ENCODE measurements at regions not wholly inside any gene's neighbourhood (a gene's known extent, or its start where the extent isn't known, plus 50 kb on each side); places are given as distances from the start of the nearest gene placed in this dataset.
A peak's percentile ranks its signal among the peaks of the same experiment; 100 is the strongest.

DNA sequence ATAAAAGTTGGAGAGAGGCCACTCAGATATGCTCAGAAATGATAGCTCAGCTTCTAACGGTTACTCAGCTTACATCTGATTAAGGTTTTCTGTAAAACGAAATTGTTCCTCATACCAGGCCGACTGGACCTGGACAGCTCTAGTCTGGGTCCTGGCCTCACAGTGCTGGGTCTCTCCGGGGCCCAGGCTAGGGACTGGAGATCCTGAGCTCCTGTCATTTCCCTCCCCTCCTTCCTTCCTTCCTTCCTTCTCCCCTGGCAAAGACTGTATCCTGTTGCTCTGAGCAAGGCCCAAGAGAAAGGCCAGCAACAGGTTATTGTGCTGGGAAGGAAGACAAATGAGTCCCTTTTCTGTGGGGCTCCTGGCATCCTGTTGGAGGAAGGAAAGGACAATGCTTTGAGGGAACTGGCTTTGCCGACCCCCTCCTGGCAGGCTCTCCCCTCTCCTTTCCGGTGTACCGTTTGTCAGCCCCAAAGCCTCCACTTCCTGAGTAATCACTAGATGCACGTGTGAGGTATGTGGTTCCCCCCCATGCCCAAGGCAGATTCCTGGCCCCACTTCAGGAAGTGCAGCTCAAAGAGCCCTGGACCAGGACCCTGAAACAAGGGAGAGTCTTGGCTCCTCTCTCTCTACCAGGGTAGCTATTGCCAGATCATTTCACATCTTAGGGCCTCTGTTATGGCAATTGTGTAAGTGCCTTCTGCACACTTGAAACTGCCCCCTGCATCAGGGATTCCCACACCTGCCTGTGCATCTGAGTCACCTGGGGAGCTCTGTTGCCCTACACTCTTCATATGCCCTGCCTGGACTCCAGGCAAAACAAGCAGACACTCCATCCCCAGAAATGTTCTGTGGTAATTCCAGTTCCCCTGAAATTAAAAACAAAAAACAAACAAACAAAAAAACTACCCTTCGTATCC, 212.7 kb upstream of the FGGY start:
- in situ Hi-C loops (cut with HindIII; ENCODE audit: low sequenced_read_pairs) = no loop called here
- DNase-seq (ENCODE audit: low spot score) = no peak

DNA sequence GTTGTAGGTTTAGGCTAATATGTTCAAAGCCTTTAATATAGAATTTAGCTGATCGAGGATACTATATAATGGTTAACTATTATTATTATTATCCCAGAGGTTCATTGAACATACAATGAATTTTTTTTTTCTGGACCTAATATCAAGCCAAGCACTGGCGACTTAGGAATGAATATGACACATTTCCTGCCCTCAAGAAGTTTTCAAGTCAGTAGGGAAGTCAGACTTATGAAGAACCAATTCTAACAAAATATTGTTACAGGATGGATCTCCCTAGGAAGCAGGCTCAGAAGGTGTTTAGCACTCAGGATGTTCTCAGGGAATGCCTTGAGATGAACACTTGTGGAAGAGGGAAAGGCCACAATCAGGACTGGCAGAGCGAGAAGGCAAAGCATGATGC, 211.8 kb upstream of the FGGY start:
- no peak for DNase-seq (ENCODE audit: low spot score)
- in situ Hi-C loops (cut with HindIII; ENCODE audit: low sequenced_read_pairs) = no loop called here

DNA sequence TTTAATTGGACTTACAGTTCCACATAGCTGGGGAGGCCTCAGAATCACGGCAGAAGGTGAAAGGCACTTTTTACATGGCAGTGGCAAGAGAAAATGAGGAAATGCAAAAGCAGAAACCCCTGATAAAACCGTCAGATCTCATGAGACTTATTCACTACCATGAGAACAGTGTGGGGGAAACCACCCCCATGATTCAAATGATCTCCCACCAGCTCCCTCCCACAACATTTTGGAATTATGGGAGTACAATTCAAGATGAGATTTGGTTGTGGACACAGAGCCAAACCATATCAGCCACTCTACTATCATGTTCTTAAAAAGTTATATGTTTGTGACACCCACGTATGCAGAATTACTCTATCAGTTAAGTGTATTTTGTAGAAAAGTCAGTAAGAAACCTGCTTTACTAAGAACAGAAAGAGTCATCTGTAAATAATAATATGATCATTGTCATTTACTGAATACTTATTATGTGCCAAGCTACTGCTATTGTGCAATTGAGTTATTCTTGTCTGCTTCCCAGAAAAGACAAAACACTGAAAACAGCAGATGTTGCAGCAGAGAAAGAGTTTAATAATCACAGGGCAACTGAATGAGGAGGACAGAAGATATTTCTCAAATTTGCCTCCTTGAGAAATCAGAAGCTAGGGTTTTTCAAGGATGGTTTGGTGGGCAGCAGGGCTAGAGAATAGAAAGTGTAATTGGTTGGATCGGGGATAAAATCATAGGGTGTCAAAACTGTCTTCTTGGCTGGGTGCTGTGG, 207.7 kb upstream of the FGGY start:
- no peak for DNase-seq (ENCODE audit: low spot score)
- in situ Hi-C loops (cut with HindIII; ENCODE audit: low sequenced_read_pairs) = no loop called here

DNA sequence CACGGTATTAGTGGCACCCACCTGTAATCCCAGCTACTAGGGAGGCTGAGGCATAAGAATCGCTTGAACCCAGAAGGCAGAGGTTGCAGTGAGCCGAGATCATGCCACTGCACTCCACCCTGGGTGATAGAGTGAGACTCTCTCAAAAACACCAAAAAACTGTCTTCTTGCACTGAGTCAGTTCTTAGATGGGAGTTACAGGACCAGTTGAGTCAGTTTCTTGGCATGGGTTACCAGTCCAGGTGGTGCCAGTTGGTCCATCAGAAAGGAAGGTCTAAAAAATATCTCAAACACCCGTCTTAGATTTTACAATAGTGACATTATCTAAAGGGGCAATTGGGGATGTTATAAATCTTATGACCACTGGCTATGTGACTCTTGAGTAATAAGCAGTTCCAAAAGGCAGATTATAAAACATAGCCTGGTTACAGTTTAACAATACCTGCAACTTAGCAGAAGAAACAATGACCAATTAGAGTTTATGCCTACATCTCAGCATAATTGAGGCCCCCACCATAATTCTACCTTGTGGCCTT, 206.9 kb upstream of the FGGY start:
- no peak for DNase-seq (ENCODE audit: low spot score)
- in situ Hi-C loops (cut with HindIII; ENCODE audit: low sequenced_read_pairs) = no loop called here

DNA sequence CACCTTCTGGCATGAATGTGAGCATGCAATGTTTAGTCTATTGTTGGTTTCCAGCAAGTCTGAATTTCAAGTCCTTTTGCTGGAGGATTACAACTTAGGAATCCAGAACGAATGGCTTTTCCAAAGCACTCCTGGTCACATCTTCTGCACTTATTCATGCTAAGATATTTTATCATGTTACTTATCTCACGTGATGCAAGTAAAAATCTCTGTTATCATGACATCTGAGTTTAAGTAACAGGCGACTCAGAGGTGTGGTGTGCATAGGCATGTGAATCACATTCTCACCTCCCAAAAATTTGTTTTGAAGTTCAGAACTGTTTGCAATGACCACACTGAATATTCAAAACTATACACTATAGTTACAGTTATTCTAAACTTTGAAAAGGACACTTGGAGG, 204.8 kb upstream of the FGGY start:
- in situ Hi-C loops (cut with HindIII; ENCODE audit: low sequenced_read_pairs) = no loop called here
- no peak for DNase-seq (ENCODE audit: low spot score)

DNA sequence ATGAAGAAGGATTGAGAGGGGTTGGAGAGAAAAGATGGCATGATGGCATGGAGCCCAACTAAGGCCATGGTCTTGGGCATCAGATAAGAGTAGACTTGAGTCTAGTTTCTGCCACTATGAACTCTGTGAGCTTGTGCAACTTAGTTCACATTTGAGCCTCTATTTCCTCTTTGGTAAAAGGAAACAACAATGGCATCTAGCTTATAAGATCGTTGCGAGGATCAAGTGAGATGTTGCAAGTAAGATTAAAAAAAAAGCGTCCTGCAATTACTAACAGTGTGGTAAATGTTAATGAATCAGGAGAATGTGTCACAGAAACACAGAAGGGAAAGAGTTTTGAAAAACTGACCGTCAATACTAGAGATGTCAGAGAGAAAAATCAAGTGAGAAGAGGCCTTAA, 202.9 kb upstream of the FGGY start:
- in situ Hi-C loops (cut with HindIII; ENCODE audit: low sequenced_read_pairs) = no loop called here
- no peak for DNase-seq (ENCODE audit: low spot score)

DNA sequence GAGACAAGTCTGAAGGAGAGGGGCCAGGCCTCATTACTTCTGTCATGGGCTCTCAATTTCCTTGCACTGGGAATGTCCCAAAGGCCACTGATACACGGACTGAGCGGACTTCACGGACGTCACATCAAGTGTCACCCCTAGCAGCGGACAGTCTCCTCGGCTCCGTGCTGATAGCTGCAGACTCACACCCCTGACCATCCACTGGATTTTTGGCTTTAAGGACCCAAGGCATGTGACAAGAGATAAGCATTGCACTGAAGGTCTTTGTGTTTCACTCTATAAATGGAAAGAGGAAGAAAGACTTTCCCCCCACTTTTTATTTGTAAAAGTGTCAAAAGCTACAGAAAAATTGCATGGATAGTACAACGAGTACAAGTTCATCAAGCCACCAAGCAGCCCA, 200.4 kb upstream of the FGGY start:
- no peak for DNase-seq (ENCODE audit: low spot score)
- in situ Hi-C loops (cut with HindIII; ENCODE audit: low sequenced_read_pairs) = no loop called here

DNA sequence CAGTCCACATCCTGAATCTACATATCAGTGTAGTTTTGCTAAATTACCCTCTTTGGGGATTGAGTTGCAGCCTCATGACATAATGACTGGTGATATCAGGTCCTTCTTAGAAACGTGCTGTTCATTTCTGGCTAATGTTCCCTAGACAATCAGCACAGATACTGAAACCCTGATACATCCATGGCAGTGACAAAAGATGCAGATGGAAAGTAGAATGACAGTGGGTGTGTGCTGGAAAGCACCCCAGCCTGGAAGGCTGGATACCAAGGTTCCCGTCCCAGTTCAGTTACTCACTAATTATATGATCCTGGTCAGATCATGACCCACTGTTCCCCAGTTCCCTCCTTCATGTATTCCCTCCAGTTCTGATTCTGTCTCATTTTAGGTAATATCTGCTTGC, 198.2 kb upstream of the FGGY start:
- in situ Hi-C loops (cut with HindIII; ENCODE audit: low sequenced_read_pairs) = no loop called here
- DNase-seq (ENCODE audit: low spot score) = no peak

DNA sequence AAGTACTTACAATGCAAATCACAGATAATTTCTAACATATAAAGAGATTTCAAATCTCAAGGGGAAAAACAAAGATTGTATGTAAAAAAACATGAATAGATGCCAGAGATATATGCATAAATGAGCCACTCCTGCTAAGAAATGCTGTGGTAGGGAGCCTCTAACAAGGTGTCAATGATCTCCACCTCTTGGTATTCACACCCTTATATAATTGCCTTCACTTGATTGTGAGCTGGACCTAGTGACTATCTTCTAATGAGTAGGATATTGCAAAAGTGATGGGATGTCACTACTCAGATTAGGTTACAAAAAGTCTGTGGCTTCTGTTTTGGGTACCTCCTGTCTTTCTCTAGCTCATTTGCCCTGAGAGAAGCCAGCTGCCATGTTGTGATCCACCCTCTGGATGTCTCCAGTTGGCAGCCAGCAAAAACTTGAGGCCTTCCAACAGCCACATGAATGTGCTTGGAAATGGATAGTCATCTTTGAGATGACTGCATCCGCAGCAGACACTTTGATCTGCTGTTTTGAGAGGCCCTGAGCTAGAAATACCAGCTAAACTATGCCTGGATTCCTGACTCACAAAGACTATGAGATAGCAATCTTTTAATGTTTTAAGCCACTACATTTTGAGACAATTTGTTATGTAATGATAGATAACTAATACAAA, 196.1 kb upstream of the FGGY start:
- in situ Hi-C loops (cut with HindIII; ENCODE audit: low sequenced_read_pairs) = no loop called here

DNA sequence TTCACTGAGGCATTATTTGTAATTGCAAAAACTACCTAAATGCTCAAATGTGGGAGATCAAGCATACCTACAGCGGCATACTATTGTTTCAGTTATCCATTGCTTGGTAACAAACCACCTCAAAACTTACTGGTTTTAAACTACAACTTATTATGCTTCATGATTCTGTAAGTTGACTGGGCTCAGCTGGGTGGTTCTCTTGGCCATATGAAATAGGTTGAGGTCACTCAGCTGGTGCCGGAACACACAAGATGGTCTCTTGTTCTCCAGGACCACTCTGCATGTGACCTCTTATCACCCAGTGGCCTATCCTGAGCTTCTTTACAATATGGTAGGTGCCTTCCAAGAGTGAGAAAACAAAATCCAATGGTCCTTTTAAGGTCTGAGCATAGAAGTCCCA, 195.4 kb upstream of the FGGY start:
- in situ Hi-C loops (cut with HindIII; ENCODE audit: low sequenced_read_pairs) = no loop called here
- DNase-seq (ENCODE audit: low spot score) = no peak

More for the DNA sequence above, 196.1 kb upstream of the FGGY start:
- no peak for DNase-seq (ENCODE audit: low spot score)

DNA sequence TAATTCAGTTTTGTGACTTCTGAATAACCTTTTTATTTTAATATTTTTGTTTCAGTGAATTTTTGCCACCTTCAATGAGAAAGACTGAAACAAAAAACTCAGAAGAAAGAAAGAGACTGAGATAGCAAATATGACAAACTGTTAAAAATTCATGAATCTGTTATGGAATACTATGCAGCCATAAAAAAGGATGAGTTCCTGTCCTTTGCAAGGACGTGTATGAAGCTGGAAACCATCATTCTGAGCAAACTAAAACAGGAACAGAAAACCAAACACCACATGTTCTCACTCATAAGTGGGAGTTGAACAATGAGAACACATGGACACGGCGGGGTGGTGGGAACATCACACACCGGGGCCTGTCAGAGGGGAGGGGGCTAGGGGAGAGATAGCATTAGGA, 193.4 kb upstream of the FGGY start:
- in situ Hi-C loops (cut with HindIII; ENCODE audit: low sequenced_read_pairs) = no loop called here
- DNase-seq (ENCODE audit: low spot score) = no peak

DNA sequence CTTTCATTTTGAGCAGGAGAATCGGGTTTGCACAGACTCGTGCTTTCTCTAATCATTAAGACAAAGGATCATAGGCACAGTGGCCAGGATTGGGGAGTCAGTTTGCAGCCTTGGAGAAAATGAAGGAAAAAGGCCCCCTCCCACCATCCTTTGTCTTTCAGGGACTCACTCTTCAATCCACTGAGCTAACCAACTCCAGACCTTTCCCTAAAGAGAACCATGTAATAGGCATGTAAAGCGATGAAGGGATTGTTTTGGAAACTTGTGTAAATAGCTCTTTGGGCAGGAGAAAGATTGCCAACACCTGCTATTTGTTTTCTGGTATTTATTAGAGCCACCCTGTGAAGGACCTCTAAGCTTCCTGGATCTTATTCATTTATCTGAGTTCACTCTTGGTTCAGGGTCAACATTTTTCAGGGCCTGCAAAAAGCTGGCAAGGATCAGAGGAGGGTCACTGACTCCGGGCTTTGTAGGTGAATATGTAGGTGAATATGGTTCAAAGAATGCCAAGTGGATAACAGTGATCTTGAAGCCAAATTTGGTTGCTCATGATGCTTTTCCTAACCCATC, 192.6 kb upstream of the FGGY start:
- DNase-seq (ENCODE audit: low spot score) = no peak
- in situ Hi-C loops (cut with HindIII; ENCODE audit: low sequenced_read_pairs) = no loop called here

DNA sequence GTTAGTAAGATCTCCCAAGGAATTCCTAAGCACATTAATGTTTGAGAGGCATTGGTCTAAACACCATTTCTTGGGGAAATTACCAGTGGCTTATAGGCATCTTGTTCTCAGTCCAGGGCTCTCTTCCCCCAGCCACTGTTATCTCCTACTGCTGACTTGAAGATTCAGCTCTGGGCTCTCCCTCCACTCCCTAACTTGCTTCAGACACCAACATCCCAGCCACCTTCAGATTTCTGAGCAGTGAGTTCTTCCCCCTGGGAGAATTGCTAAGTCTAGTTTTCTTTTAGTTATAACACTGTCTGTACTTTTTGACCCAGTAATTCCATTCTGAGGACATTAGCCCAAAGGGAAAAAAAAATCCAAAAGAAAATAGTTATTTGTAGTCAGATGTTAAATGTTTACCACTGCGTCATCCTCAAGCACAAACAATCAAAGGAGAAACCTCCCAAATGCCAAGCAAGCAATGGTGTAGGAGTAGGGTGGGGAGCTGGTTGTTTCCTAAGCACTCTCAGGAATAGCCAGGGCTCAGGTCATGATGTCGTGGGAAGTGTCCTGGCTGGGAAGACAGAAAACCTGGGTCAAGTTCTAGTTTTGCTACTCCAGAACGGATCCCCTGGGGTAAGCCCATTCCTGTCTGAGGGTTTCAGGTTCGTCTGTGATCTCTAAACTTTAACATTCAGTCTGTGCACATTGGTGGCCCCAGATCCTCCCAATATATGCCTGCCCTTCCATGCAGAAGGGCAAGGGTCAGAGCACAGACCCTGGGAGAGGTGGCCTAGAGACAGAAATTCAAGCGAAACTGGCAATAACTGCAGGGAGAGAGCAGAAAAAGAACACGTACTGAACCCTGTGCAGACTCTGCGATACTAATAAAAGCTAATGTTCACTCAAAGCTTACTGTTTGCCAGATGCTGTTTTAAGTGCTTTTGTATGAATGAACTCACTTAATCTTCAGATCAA, 191.1 kb upstream of the FGGY start:
- DNase-seq (ENCODE audit: low spot score) = no peak
- in situ Hi-C loops (cut with HindIII; ENCODE audit: low sequenced_read_pairs) = no loop called here

DNA sequence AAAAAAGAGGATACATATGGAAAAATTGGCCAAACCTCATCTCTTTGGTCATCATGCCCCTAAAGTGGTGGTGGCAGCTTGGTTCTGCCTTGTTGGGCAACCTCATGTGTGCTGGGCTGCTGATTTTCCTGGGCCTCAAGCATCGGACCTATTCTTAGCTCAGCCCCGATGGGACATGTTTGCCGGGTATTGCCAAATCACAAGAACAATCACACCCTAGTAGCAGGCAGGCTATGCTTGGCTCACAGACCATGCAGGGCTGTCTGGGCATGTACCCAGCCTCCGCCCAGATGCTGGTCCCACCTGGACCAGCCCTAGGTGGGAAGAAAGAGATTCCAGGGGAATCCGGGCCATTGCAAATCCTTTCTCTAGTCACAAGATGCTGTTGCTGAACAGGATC, 189.4 kb upstream of the FGGY start:
- in situ Hi-C loops (cut with HindIII; ENCODE audit: low sequenced_read_pairs) = no loop called here
- DNase-seq (ENCODE audit: low spot score) = peak; percentile 91

DNA sequence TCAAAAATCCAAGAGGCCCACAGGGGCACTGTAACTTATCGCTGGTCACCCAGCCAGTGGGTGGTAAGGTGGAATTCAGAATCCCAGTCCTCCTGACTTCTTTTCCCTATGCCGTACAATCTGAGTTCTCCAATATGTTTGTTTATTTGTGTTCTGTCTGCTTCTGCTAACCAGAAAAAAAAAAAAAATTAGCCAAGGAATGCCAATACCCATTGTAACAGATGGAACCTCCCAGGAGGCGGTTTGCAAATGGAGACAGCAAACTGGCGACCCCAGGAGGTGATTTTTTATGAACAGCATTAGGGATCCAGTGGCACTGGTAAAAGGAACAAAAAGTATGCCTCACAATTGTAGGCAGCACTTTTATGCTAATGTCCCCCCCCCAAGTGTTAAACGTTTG, 189.0 kb upstream of the FGGY start:
- peak; percentile 81 for DNase-seq (ENCODE audit: low spot score)
- in situ Hi-C loops (cut with HindIII; ENCODE audit: low sequenced_read_pairs) = no loop called here

DNA sequence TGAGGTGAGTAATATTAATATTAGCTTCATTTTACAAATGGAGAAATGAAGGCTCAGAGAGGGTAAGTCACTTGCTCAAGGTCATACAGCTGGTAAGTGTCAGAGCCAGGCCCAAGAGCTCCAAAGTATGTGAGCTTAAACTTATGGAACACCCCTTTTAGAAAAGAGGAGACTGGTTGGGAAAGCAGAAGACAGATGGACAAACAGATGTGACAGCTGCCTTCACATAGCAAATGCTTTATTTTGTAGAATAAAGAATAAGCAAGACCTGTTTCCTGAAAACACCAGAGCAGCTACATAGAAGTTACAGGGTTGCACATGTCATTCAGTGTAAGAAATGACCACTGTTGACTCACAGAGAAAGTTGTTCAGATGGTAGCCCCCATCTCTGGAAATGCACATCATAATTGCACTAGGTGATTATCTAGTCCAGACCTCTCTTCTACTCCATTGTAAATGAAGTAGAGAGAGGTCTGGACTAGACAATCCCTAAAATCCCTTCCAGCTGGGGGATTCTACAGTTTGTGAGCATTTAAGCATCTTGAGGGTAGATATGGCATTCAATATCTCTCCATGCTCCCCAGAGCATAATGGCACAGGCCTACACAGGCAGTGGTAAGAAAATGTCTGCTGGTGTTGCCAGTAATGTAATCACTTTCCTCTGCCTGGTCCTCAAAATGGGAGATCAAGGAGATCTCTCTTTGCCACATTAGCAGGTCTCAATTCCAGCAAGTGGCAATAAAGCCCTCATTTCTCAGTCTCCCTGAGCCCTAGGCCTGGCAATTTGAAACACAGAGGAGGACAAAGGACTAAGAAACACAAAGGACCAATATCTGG, 188.2 kb upstream of the FGGY start:
- in situ Hi-C loops (cut with HindIII; ENCODE audit: low sequenced_read_pairs) = no loop called here
- peak; percentile 10 for DNase-seq (ENCODE audit: low spot score)

DNA sequence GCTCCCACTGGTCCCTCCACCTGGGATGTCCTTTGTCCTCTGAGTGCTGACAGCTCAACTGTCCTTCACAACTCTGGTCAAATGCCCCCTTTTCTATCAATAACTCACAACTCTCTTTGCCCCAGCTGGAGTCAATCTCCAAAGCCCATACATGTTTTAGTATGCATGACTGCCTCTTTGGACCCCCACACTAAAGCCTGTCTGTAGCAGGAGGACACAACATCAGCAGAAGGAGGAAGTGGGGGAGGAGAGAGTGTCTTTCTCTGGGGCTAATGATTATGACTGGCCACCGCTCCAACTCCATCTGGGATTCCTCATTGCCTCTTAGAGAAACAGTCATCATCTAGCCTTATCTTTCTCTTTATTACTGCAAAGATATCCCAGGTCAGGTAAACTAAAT, 186.6 kb upstream of the FGGY start:
- no peak for DNase-seq (ENCODE audit: low spot score)
- in situ Hi-C loops (cut with HindIII; ENCODE audit: low sequenced_read_pairs) = no loop called here

All from G401 (cell line).